B cell (primary cell): ENCODE measurements at regions not wholly inside any gene's neighbourhood (a gene's known extent, or its start where the extent isn't known, plus 50 kb on each side); places are given as distances from the start of the nearest gene placed in this dataset.

Experiments used
- ATAC-seq: fragments of 200-7000 bp; cut with Tn5 transposase; one replicate; pipeline ENCODE4 v1.10.0; 2021; ENCODE audit warnings: low read depth, mild to moderate bottlenecking, moderate number of reproducible peaks, moderate library complexity
- CTCF ChIA-PET: fragments of 350-600 bp; sonication (Branson Sonifier 250); formaldehyde crosslinking; loops from one replicate; lab custom pipeline; 2021; ENCODE audit warnings: antibody characterized with exemption, inconsistent platforms; lab: Charles Lee
- POLR2A ChIA-PET: fragments of 350-600 bp; sonication (Branson Sonifier 250); formaldehyde crosslinking; loops from one replicate; lab custom pipeline; 2021; ENCODE audit warnings: antibody characterized with exemption; lab: Charles Lee
- DNase-seq: peaks from one replicate; pipeline ENCODE4 v3.0.0; 2013
- H2AFZ ChIP-seq: 2 replicates; pipeline ENCODE4 v1.6.1; 2012; ENCODE audit warnings: mild to moderate bottlenecking, low read depth, low read length; ENCODE audit not compliant: insufficient read depth, poor library complexity, severe bottlenecking
- H3K27ac ChIP-seq, 2 donors: 1 replicate in 1 of 2; 2 replicates in 1 of 2; pipeline ENCODE4 v1.5.1; 2012 to 2013; ENCODE audit warnings: low read length in 2 of 2, mild to moderate bottlenecking in 2 of 2, moderate library complexity in 1 of 2
- H3K27me3 ChIP-seq, 4 experiments: fragments of 200-600 bp in 1 of 4; sonication (generic) in 1 of 4; replicated peaks in 1 of 4; 1 replicate in 2 of 4; 2 replicates in 2 of 4; pipeline versions ENCODE4 v1.6.1 to v1.7.0; 2013 to 2016; ENCODE audit warnings: low read length in 3 of 4, mild to moderate bottlenecking in 2 of 4, mixed read lengths in 1 of 4, moderate library complexity in 1 of 4; ENCODE audit not compliant: insufficient read depth in 4 of 4, control insufficient read depth in 3 of 4; ENCODE audit errors: control extremely low read depth in 1 of 4
- H3K36me3 ChIP-seq, 2 experiments: replicated peaks in 1 of 2; 1 replicate in 1 of 2; 2 replicates in 1 of 2; pipeline versions ENCODE4 v1.6.1 to v1.7.1; 2013; ENCODE audit warnings: low read length in 1 of 2; ENCODE audit not compliant: insufficient read depth in 2 of 2, control insufficient read depth in 1 of 2; ENCODE audit errors: control extremely low read depth in 1 of 2, extremely low read depth in 1 of 2
- H3K4me1 ChIP-seq, 2 donors: fragments of 200-600 bp in 1 of 2; sonication (generic) in 1 of 2; 1 replicate in 1 of 2; 2 replicates in 1 of 2; pipeline versions ENCODE4 v1.5.1 to v1.6.1; 2013 to 2017; ENCODE audit warnings: low read length in 2 of 2; ENCODE audit not compliant: control insufficient read depth in 2 of 2, insufficient read depth in 2 of 2
- H3K4me2 ChIP-seq: replicated peaks from 2 replicates; pipeline ENCODE3; 2012; ENCODE audit warnings: mild to moderate bottlenecking, low read depth, low read length; ENCODE audit not compliant: poor library complexity, severe bottlenecking
- H3K4me3 ChIP-seq, 5 experiments: fragments of 200-600 bp in 1 of 5; sonication (generic) in 1 of 5; 1 replicate in 3 of 5; 2 replicates in 2 of 5; pipeline versions ENCODE4 v1.5.1 to v1.7.0; 2011 to 2016; ENCODE audit warnings: low read length in 4 of 5, mild to moderate bottlenecking in 4 of 5, low read depth in 2 of 5, control low read depth in 1 of 5, moderate library complexity in 1 of 5; ENCODE audit not compliant: insufficient read depth in 1 of 5; ENCODE audit errors: control extremely low read depth in 1 of 5, extremely low read depth in 1 of 5
- H3K79me2 ChIP-seq: fragments of 200-600 bp; sonication (generic); one replicate; pipeline ENCODE4 v1.6.0; 2016; ENCODE audit warnings: low read length; ENCODE audit not compliant: control insufficient read depth, insufficient read depth
- H3K9ac ChIP-seq: fragments of 200-600 bp; sonication (generic); 2 replicates; pipeline ENCODE4 v1.6.1; 2017; ENCODE audit warnings: mild to moderate bottlenecking, low read length, moderate library complexity
- H3K9me3 ChIP-seq, 3 donors: one replicate each; pipeline versions ENCODE4 v1.6.1 to v1.7.1; 2013; ENCODE audit warnings: low read length in 2 of 3; ENCODE audit not compliant: control insufficient read depth in 2 of 3, insufficient read depth in 1 of 3; ENCODE audit errors: control extremely low read depth in 1 of 3
- H4K20me1 ChIP-seq: 2 replicates; pipeline ENCODE4 v1.6.0; 2012; ENCODE audit warnings: mild to moderate bottlenecking, low read length; ENCODE audit not compliant: insufficient read depth, control insufficient read depth, poor library complexity, severe bottlenecking
- H3K27ac Mint-ChIP-seq: one replicate; pipeline ENCODE4 v1.8.0; 2021; ENCODE audit warnings: mixed read lengths
- H3K27me3 Mint-ChIP-seq: one replicate; pipeline ENCODE4 v1.8.0; 2021; ENCODE audit warnings: mixed read lengths
- H3K4me1 Mint-ChIP-seq: one replicate; pipeline ENCODE4 v1.8.0; 2021; ENCODE audit warnings: mixed read lengths
- H3K4me3 Mint-ChIP-seq: one replicate; pipeline ENCODE4 v1.8.0; 2021; ENCODE audit warnings: mixed read lengths
- H3K9me3 Mint-ChIP-seq: one replicate; pipeline ENCODE4 v1.8.0; 2022; ENCODE audit warnings: mixed read lengths; ENCODE audit not compliant: insufficient read depth
- CTCF ChIP-seq: fragments of 200-600 bp; IDR thresholded peaks from one replicate; pipeline ENCODE4 v1.8.0; 2022; ENCODE audit warnings: antibody characterized with exemption, mild to moderate bottlenecking
- EZH2 ChIP-seq: IDR thresholded peaks from 2 replicates; pipeline ENCODE4 v1.6.1; 2012; ENCODE audit warnings: borderline replicate concordance, low read depth, mild to moderate bottlenecking, moderate library complexity, low read length; ENCODE audit not compliant: insufficient read depth, poor library complexity, severe bottlenecking
- WGBS: methylation state at CpG from one replicate; pipeline ENCODE4 v1.1.5; 2013; ENCODE audit warnings: missing lambda C conversion rate; ENCODE audit not compliant: insufficient coverage; 5-methylcytosine and 5-hydroxymethylcytosine counted together
- intact Hi-C: fragments of 100-400 bp; cut with micrococcal nuclease; formaldehyde crosslinking; loops from one replicate; pipeline ENCODE4 v1.10.0; 2022

- DNase-seq (no peak), ATAC-seq (no peak)
- Mint-ChIP-seq H3K27me3 (peaks cover 9% of the 10 kb centered on the region), H3K9me3 (no peaks in the 10 kb centered on the region), H3K4me1 (peaks cover 4% of the 10 kb centered on the region), H3K4me3 (no peak overlapping the region), H3K27ac (no peak overlapping the region)
- Histone ChIP-seq H4K20me1 (no peaks in the 10 kb centered on the region), H2AFZ (no peak overlapping the region), H3K27ac (no peak overlapping the region), H3K9me3 (peaks cover 0 to 24% (median 0%) of the 10 kb centered on the region in 3 donors), H3K4me2 (no peak overlapping the region), H3K4me1 (no peaks in the 10 kb centered on the region), H3K79me2 (no peaks in the 10 kb centered on the region), H3K27me3 (peaks cover 0 to 16% (median 2%) of the 10 kb centered on the region in 4 experiments), H3K4me3 (no peak overlapping the region), H3K9ac (no peak overlapping the region), H3K36me3 (no peaks in the 10 kb centered on the region)
- no peak for TF ChIP-seq EZH2
- no peak for TF ChIP-seq CTCF
- 43% methylated on average over 31 of the region's 33 CpGs for WGBS
- CTCF ChIA-PET: no interaction called here
- POLR2A ChIA-PET: no interaction called here
- intact Hi-C loops: no loop called here
Measured at GRCh38 chr10:131452926-131453720, 141.6 kb upstream of the TCERG1L start.
